HUES48 (cell line): ENCODE measurements at regions not wholly inside any gene's neighbourhood (a gene's known extent, or its start where the extent isn't known, plus 50 kb on each side); places are given as distances from the start of the nearest gene placed in this dataset.
A peak's percentile ranks its signal among the peaks of the same experiment; 100 is the strongest.

Source experiments
- H3K27ac ChIP-seq: one replicate; pipeline ENCODE4 v1.7.0; 2013; ENCODE audit warnings: low read depth, low read length, inconsistent platforms
- H3K27me3 ChIP-seq: 2 replicates; pipeline ENCODE4 v1.6.1; 2013; ENCODE audit warnings: mild to moderate bottlenecking, low read length; ENCODE audit not compliant: control insufficient read depth, insufficient read depth
- H3K36me3 ChIP-seq: 2 replicates; pipeline ENCODE4 v1.6.1; 2013; ENCODE audit warnings: low read length; ENCODE audit not compliant: control insufficient read depth, insufficient read depth
- H3K4me1 ChIP-seq: 2 replicates; pipeline ENCODE4 v1.6.1; 2013; ENCODE audit warnings: mild to moderate bottlenecking, low read length; ENCODE audit not compliant: control insufficient read depth, insufficient read depth
- H3K4me3 ChIP-seq: 2 replicates; pipeline ENCODE4 v1.5.1; 2013; ENCODE audit warnings: mild to moderate bottlenecking, low read depth, low read length
- H3K9ac ChIP-seq: 2 replicates; pipeline ENCODE4 v1.6.1; 2013; ENCODE audit warnings: mild to moderate bottlenecking, low read depth, low read length, moderate library complexity
- H3K9me3 ChIP-seq: 2 replicates; pipeline ENCODE4 v1.6.1; 2013; ENCODE audit warnings: low read length; ENCODE audit not compliant: control insufficient read depth, insufficient read depth

DNA sequence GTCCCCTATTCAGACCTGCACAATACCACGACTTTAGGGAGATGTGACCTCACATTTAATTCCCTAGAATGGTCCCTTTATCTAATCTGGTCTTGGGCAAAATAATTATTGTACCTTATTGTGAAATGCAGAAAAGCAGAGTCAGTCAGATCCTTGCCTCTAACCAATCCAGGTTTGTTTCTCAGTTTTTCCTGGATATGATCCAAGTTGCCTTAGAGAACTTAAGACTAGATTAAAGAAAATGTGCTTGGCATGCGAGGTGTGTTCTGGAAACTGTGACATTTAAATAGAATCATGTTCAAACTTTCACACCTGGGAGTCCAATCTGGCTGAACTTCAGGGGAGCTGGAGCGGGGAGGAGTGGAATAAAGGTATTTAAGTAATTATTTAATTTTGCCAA, 696.2 kb downstream of the DNAH5 start:
- Histone ChIP-seq H3K36me3 (no peaks in the 10 kb centered on the region), H3K4me3 (no peak overlapping the region), H3K9ac (no peak overlapping the region), H3K27me3 (no peaks in the 10 kb centered on the region), H3K9me3 (peaks cover 13% of the 10 kb centered on the region; the same call in 1 of the 2 replicates), H3K27ac (no peak overlapping the region), H3K4me1 (peaks cover 15% of the 10 kb centered on the region)

DNA sequence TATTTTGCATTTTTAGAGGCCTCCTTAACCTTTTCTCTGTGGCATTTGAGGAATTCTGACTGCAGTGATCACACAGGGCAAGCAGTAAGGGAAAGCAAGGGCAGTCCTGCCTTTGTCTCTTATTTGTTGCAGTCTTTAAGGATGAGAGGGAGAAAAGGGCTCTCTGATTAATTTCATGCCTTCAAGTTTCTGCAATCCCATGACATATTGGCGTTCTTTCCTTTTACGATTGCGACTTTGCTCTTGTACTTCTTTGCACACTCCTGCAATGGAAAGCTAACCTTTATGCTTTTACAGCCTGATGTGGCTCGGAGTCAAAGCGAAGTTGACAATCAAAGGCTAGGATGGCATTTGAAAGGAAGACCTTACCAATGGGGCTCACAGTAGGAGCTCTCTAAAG, 698.4 kb downstream of the DNAH5 start:
- peaks cover 18% of the 10 kb centered on the region for H3K9me3 ChIP-seq
- H3K9ac ChIP-seq = no peak overlapping the region; the same call in 1 of the 2 replicates
- peak overlapping the region; percentile 22; the same call in 1 of the 2 replicates for H3K4me3 ChIP-seq
- no peaks in the 10 kb centered on the region for H3K27me3 ChIP-seq
- no peaks in the 10 kb centered on the region for H3K36me3 ChIP-seq
- H3K27ac ChIP-seq = peak overlapping the region; percentile 74
- H3K4me1 ChIP-seq = peaks cover 15% of the 10 kb centered on the region

DNA sequence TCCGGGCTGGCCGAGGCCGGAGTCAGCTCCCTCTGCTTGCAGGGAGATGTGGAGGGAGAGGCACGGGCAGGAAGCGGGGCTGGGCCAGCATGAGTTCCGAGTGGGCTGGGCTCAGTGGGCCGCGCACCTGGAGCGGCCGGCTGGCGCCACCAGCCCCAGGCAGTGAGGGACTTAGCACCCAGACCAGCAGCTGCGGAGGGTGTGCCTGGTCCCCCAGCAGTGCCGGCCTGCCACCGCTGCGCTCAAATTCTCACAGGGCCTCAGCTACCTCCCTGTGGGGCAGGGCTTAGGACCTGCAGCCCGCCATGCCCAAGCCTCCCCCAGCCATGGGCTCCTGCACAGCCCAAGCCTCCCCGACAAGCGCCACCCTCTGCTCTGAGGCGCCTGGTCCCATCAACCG, 700.3 kb downstream of the DNAH5 start:
- Histone ChIP-seq H3K9ac (no peak overlapping the region), H3K27me3 (no peaks in the 10 kb centered on the region), H3K4me1 (peaks cover 15% of the 10 kb centered on the region), H3K9me3 (peaks cover 18% of the 10 kb centered on the region), H3K36me3 (no peaks in the 10 kb centered on the region), H3K4me3 (no peak overlapping the region), H3K27ac (no peak overlapping the region)

DNA sequence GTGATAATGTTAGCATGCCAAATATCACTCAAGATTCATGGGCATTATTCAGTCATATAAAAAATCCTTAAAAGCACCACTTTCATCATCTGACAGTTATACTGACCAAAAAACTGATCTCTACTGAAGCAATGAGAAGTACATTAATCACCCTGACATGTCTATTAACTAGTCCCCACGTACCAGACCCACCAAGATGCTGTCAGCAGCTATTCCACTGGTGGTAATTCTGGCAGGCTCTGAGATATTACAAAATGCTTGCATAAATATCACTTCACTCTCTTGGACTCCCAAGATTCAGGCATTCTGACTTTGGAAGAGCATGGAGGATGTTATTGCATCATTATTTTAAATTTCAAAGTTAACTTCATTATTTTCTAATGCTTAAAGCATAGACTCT, 717.0 kb downstream of the DNAH5 start:
- no peaks in the 10 kb centered on the region for H3K9me3 ChIP-seq
- no peaks in the 10 kb centered on the region for H3K4me1 ChIP-seq
- H3K27ac ChIP-seq = no peak overlapping the region
- H3K27me3 ChIP-seq = no peaks in the 10 kb centered on the region
- H3K9ac ChIP-seq = no peak overlapping the region
- no peaks in the 10 kb centered on the region for H3K36me3 ChIP-seq
- H3K4me3 ChIP-seq = no peak overlapping the region

DNA sequence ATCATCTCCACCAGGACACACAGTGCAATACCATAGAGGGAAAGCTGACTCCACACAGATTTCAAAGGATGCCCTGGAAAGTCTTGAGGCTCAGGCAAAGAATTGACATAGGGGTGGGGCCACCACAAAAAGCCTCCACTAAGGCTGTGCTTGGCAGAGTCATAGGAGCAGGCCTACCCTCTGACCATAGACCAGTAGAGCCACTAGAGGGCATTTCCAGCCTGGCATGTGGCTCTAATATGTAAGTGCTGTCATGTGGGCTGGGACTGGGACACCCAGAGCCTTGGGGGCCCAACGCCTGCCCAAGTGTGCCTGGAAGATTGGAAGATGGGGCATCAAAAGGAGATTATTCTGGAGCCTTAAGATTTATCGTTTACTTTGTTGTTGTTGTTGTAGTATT, 726.0 kb downstream of the DNAH5 start:
- Histone ChIP-seq H3K4me1 (no peaks in the 10 kb centered on the region), H3K4me3 (no peak overlapping the region), H3K9ac (no peak overlapping the region), H3K27me3 (no peaks in the 10 kb centered on the region), H3K36me3 (no peaks in the 10 kb centered on the region), H3K27ac (no peak overlapping the region), H3K9me3 (no peaks in the 10 kb centered on the region)

DNA sequence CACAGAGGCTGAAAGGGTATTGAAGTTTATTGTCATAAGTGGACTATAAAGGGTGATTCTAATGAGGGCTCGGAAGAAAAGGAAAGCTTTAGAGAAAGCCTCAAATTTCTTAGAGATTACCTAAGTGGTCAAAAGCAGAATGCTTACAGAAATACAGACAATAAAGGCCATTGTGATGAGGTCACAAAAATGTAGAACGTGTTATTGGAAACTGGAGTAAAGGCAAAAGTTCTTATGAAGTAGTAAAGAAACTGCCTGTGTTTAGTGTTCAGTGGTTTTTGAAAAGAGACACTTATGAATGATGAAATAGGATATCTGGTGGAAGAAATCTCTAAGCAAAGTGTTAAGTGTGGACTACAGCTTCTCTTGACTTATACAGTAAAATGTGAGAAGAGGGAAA, 726.9 kb downstream of the DNAH5 start:
- Histone ChIP-seq H3K36me3 (no peaks in the 10 kb centered on the region), H3K4me1 (no peaks in the 10 kb centered on the region), H3K27me3 (no peaks in the 10 kb centered on the region), H3K9ac (no peak overlapping the region), H3K9me3 (no peaks in the 10 kb centered on the region), H3K4me3 (no peak overlapping the region), H3K27ac (no peak overlapping the region)

DNA sequence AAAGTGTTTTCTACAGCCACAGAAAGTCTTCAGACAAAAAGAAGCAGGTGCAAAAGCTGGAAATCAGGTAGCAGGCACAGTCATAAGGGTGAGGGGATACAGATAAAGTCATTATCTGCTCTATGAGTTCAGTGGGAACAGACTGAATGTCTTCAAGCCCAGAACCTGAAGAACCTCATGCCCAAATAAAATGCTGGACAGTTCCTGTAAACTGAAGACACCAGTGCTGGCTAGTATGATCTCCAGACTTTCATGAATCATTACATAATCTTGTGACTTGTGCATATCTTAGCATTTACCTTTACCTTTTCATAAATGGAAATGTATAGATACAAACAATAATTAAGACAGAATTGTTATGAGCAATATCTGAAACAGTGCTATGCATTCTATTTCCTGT, 728.7 kb downstream of the DNAH5 start:
- Histone ChIP-seq H3K4me1 (no peaks in the 10 kb centered on the region), H3K36me3 (no peaks in the 10 kb centered on the region), H3K9ac (no peak overlapping the region), H3K9me3 (no peaks in the 10 kb centered on the region), H3K27me3 (no peaks in the 10 kb centered on the region), H3K27ac (no peak overlapping the region), H3K4me3 (no peak overlapping the region)

DNA sequence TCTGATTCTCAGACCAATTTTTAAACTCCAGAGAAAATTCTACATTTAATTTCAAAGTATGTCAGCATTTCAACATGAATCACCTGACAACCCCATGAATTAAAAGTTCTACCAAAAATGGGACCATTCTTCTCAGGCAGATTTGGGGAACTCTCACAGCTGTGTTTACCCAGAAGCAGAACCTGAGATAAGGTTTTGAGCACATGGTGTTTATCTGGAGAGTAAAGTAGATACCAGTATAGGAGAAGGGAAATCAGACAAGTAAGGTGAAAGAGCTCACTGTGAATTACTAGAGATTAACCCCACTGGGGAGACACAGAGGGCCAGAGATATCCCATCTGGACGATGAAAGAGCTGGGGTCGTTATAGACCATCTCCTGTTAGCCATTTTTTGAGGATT, 729.1 kb downstream of the DNAH5 start:
- Histone ChIP-seq H3K27me3 (no peaks in the 10 kb centered on the region), H3K4me3 (no peak overlapping the region), H3K36me3 (no peaks in the 10 kb centered on the region), H3K27ac (no peak overlapping the region), H3K9me3 (no peaks in the 10 kb centered on the region), H3K4me1 (no peaks in the 10 kb centered on the region), H3K9ac (no peak overlapping the region)

DNA sequence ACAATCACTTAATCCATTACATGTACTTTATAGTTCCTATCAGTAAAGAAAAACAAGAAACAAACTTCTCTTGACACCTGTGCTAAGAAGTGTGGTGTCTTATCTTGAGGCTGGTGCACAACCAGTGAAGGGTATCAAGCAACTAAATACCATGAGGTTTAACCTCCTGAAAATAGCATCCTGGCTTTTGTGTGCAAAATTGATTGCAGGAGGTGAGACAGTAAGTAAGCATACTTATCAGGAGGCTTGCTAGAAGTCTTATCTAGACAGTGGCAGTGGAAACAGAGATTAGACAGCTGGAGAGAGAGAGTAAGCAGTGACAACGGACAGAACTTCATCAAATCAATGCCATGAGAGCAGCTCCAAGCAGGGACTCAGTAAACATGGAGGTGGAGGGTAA, 730.3 kb downstream of the DNAH5 start:
- Histone ChIP-seq H3K9me3 (no peaks in the 10 kb centered on the region), H3K9ac (no peak overlapping the region), H3K27ac (no peak overlapping the region), H3K27me3 (no peaks in the 10 kb centered on the region), H3K4me3 (no peak overlapping the region), H3K4me1 (no peaks in the 10 kb centered on the region), H3K36me3 (no peaks in the 10 kb centered on the region)

DNA sequence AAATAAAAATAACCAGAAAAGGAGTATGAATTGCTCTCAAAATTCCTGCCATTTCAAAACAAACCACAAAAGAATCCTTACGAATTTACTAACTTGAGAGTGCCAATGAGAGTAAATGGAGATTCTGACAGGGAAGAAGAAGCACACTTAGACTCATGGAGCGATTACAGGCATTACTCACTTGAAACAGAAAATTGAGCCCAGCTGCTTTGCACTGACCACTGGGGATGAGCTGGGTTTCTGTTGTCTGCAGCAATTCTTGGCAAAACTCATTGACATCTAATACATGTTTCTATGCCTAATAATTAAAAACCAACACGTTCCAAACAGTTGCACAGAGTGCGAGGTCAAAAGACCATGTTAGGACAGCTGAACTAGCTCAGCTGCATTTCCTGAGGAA, 731.6 kb downstream of the DNAH5 start:
- no peaks in the 10 kb centered on the region for H3K4me1 ChIP-seq
- no peak overlapping the region for H3K4me3 ChIP-seq
- H3K27me3 ChIP-seq = no peaks in the 10 kb centered on the region
- H3K9ac ChIP-seq = no peak overlapping the region
- H3K9me3 ChIP-seq = no peaks in the 10 kb centered on the region
- H3K27ac ChIP-seq = no peak overlapping the region
- H3K36me3 ChIP-seq = no peaks in the 10 kb centered on the region

DNA sequence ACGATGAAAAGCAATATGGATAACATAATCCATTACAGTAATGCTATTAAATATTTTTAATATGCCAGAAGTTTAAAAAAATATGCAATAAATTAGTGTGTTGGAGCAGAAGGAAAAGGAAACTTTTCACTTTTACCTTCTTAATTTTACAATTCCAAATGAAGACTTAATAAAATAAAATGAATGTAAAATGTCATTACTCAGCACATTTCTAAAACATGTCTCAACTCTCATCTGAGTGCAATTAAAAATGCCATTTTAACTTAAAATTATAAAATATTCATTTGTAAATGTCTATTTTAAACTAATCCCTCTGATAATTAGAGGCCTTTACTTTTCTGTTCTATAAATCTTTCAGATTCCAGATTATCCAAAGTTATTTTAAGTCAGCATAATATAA, 733.4 kb downstream of the DNAH5 start:
- H3K36me3 ChIP-seq = no peaks in the 10 kb centered on the region
- H3K4me3 ChIP-seq = no peak overlapping the region
- no peaks in the 10 kb centered on the region for H3K9me3 ChIP-seq
- no peak overlapping the region for H3K9ac ChIP-seq
- no peaks in the 10 kb centered on the region for H3K27me3 ChIP-seq
- no peaks in the 10 kb centered on the region for H3K4me1 ChIP-seq
- H3K27ac ChIP-seq = no peak overlapping the region

DNA sequence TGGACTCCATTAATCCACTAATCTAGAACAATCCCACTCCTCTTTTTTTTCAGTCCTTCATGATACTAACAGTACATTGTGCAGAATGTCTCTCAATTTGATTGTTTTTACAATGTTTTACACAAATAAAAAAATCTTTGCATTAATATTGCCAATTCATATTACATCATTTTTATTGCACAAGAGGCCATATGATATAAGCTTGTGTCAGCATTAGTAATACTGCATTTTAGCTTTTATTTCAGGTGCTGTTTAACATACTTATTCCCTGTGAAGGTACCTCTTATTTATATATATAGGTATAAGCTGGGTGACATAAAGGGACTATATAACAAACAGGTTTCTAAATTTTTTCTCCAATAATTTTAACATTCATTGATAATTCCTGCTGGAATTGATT, 737.4 kb downstream of the DNAH5 start:
- Histone ChIP-seq H3K27me3 (no peaks in the 10 kb centered on the region), H3K4me3 (no peak overlapping the region), H3K36me3 (no peaks in the 10 kb centered on the region), H3K9me3 (no peaks in the 10 kb centered on the region), H3K9ac (no peak overlapping the region), H3K27ac (no peak overlapping the region), H3K4me1 (no peaks in the 10 kb centered on the region)
